HEK293 (cell line): ENCODE measurements at regions not wholly inside any gene's neighbourhood (a gene's known extent, or its start where the extent isn't known, plus 50 kb on each side); places are given as distances from the start of the nearest gene placed in this dataset.

ENCODE experiments used
- CTCF ChIA-PET: fragments of 350-600 bp; formaldehyde crosslinking; extraction: SDS; loops from one replicate; lab custom pipeline; 2021; ENCODE audit warnings: antibody characterized with exemption; lab: Yijun Ruan, JAX
- POLR2A ChIA-PET: fragments of 300-600 bp; formaldehyde crosslinking; extraction: SDS; loops from one replicate; lab custom pipeline; 2020; ENCODE audit warnings: antibody characterized with exemption, inconsistent platforms; lab: Yijun Ruan, JAX
- H3K27ac ChIP-seq: fragments of 200-500 bp; sonication (Bioruptor generic); 2 replicates; pipeline ENCODE4 v1.5.1; 2014; ENCODE audit warnings: low read depth, low read length, control low read depth, inconsistent platforms; ENCODE audit errors: extremely low read depth
- H3K36me3 ChIP-seq, 2 experiments: fragments of 200-500 bp in 1 of 2; sonication (Bioruptor generic) in 1 of 2; 1 replicate in 1 of 2; 2 replicates in 1 of 2; pipeline ENCODE4 v1.5.1; 2014 to 2017; ENCODE audit warnings: inconsistent platforms in 2 of 2, low read length in 2 of 2; ENCODE audit not compliant: control insufficient read depth in 2 of 2, insufficient read depth in 1 of 2
- H3K4me1 ChIP-seq: fragments of 200-500 bp; sonication (Bioruptor generic); 2 replicates; pipeline ENCODE4 v1.5.1; 2014; ENCODE audit warnings: mild to moderate bottlenecking, low read length, inconsistent platforms; ENCODE audit not compliant: control insufficient read depth, insufficient read depth
- H3K4me3 ChIP-seq: 2 replicates; pipeline ENCODE4 v1.5.1; 2011; ENCODE audit warnings: low read depth, mild to moderate bottlenecking, control low read depth, low read length, moderate library complexity
- H3K9me3 ChIP-seq: fragments of 200-500 bp; sonication (Bioruptor generic); 2 replicates; pipeline ENCODE4 v1.5.1; 2014; ENCODE audit warnings: low read depth, low read length, inconsistent platforms; ENCODE audit not compliant: control insufficient read depth, insufficient read depth
- GFI1B ChIP-seq: fragments of 450-650 bp; formaldehyde crosslinking; IDR thresholded peaks from 2 replicates; pipeline ENCODE4 v1.5.1; 2016; ENCODE audit warnings: missing biosample characterization, missing genetic modification characterization
- GLI2 ChIP-seq: fragments of 450-650 bp; formaldehyde crosslinking; IDR thresholded peaks from 2 replicates; pipeline ENCODE4; 2017; ENCODE audit warnings: missing biosample characterization, missing genetic modification characterization, low read depth, borderline replicate concordance
- GLI4 ChIP-seq: fragments of 450-650 bp; formaldehyde crosslinking; IDR thresholded peaks from 2 replicates; pipeline ENCODE4 v1.5.1; 2016; ENCODE audit warnings: missing biosample characterization, missing genetic modification characterization
- HOXC10 ChIP-seq: sonication (generic); formaldehyde crosslinking; IDR thresholded peaks from 2 replicates; pipeline ENCODE4 v1.8.1; 2023; ENCODE audit warnings: mild to moderate bottlenecking, missing genetic modification reagents
- KLF17 ChIP-seq: fragments of 450-650 bp; formaldehyde crosslinking; IDR thresholded peaks from 2 replicates; pipeline ENCODE4 v1.5.1; 2016; ENCODE audit warnings: missing biosample characterization, missing genetic modification characterization
- MEIS1 ChIP-seq: sonication (generic); formaldehyde crosslinking; IDR thresholded peaks from 2 replicates; pipeline ENCODE4 v1.8.1; 2022; ENCODE audit warnings: missing genetic modification reagents, mild to moderate bottlenecking, borderline replicate concordance
- OSR2 ChIP-seq: fragments of 450-650 bp; formaldehyde crosslinking; IDR thresholded peaks from 2 replicates; pipeline ENCODE4 v1.5.1; 2016; ENCODE audit warnings: missing biosample characterization, missing genetic modification characterization
- YY1 ChIP-seq: fragments of 450-650 bp; formaldehyde crosslinking; IDR thresholded peaks from 2 replicates; pipeline ENCODE4 v1.5.1; 2018; ENCODE audit warnings: missing biosample characterization, missing genetic modification characterization
- ZBTB17 ChIP-seq: fragments of 450-650 bp; formaldehyde crosslinking; IDR thresholded peaks from 2 replicates; pipeline ENCODE4 v1.5.1; 2016; ENCODE audit warnings: missing biosample characterization, missing genetic modification characterization
- ZBTB8A ChIP-seq: fragments of 450-650 bp; formaldehyde crosslinking; IDR thresholded peaks from 2 replicates; pipeline ENCODE4 v1.5.1; 2016; ENCODE audit warnings: missing biosample characterization, missing genetic modification characterization
- ZNF202 ChIP-seq: fragments of 450-650 bp; formaldehyde crosslinking; IDR thresholded peaks from 2 replicates; pipeline ENCODE4 v1.5.1; 2016; ENCODE audit warnings: missing biosample characterization, missing genetic modification characterization, borderline replicate concordance
- ZNF26 ChIP-seq: fragments of 450-650 bp; formaldehyde crosslinking; IDR thresholded peaks from 2 replicates; pipeline ENCODE4 v1.5.1; 2016; ENCODE audit warnings: missing biosample characterization, missing genetic modification characterization
- ZNF266 ChIP-seq: fragments of 450-650 bp; formaldehyde crosslinking; IDR thresholded peaks from 2 replicates; pipeline ENCODE4 v1.5.1; 2016; ENCODE audit warnings: missing biosample characterization, missing genetic modification characterization, low read depth
- ZNF324 ChIP-seq: fragments of 450-650 bp; formaldehyde crosslinking; IDR thresholded peaks from 2 replicates; pipeline ENCODE4 v1.5.1; 2016; ENCODE audit warnings: missing biosample characterization, missing genetic modification characterization
- ZNF335 ChIP-seq: fragments of 450-650 bp; formaldehyde crosslinking; conservative IDR thresholded peaks from 2 replicates; pipeline ENCODE4 v1.5.1; 2016; ENCODE audit warnings: missing biosample characterization, missing genetic modification characterization
- ZNF433 ChIP-seq: fragments of 450-650 bp; formaldehyde crosslinking; IDR thresholded peaks from 2 replicates; pipeline ENCODE4 v1.5.1; 2016; ENCODE audit warnings: missing biosample characterization, missing genetic modification characterization, low read depth
- ZNF514 ChIP-seq: fragments of 450-650 bp; formaldehyde crosslinking; IDR thresholded peaks from 2 replicates; pipeline ENCODE4 v1.5.1; 2016; ENCODE audit warnings: missing biosample characterization, missing genetic modification characterization
- ZNF548 ChIP-seq: fragments of 450-650 bp; formaldehyde crosslinking; IDR thresholded peaks from 2 replicates; pipeline ENCODE4 v1.5.1; 2016; ENCODE audit warnings: missing biosample characterization, missing genetic modification characterization
- ZNF558 ChIP-seq: fragments of 450-650 bp; formaldehyde crosslinking; IDR thresholded peaks from 2 replicates; pipeline ENCODE4 v1.5.1; 2016; ENCODE audit warnings: missing biosample characterization, missing genetic modification characterization
- ZNF560 ChIP-seq: fragments of 450-650 bp; formaldehyde crosslinking; IDR thresholded peaks from 2 replicates; pipeline ENCODE4 v1.5.1; 2017; ENCODE audit warnings: missing biosample characterization, missing genetic modification characterization, borderline replicate concordance
- ZNF580 ChIP-seq: fragments of 450-650 bp; formaldehyde crosslinking; IDR thresholded peaks from 2 replicates; pipeline ENCODE4 v1.5.1; 2016; ENCODE audit warnings: missing biosample characterization, missing genetic modification characterization
- ZNF600 ChIP-seq: fragments of 450-650 bp; formaldehyde crosslinking; IDR thresholded peaks from 2 replicates; pipeline ENCODE4 v1.5.1; 2016; ENCODE audit warnings: missing biosample characterization, missing genetic modification characterization
- ZNF701 ChIP-seq: fragments of 450-650 bp; formaldehyde crosslinking; IDR thresholded peaks from 2 replicates; pipeline ENCODE4 v1.5.1; 2016; ENCODE audit warnings: missing biosample characterization, missing genetic modification characterization
- ZNF707 ChIP-seq: fragments of 450-650 bp; formaldehyde crosslinking; IDR thresholded peaks from 2 replicates; pipeline ENCODE4 v1.5.1; 2016; ENCODE audit warnings: missing biosample characterization, missing genetic modification characterization
- ZNF768 ChIP-seq: fragments of 450-650 bp; formaldehyde crosslinking; IDR thresholded peaks from 2 replicates; pipeline ENCODE4 v1.5.1; 2018; ENCODE audit warnings: missing biosample characterization, mild to moderate bottlenecking, missing genetic modification characterization
- TF ChIP-seq, protein P1 (sequence below): fragments of 450-650 bp; formaldehyde crosslinking; IDR thresholded peaks from 2 replicates; pipeline ENCODE4; 2016; ENCODE audit warnings: missing biosample characterization, missing genetic modification characterization

GRCh38 chr1:90236493-90236892, 241.6 kb downstream of the ZNF326 start:
- POLR2A ChIA-PET = no interaction called here
- H3K9me3 ChIP-seq = no peaks in the 10 kb centered on the region
- no peak overlapping the region for H3K4me3 ChIP-seq
- no peaks in the 10 kb centered on the region for H3K36me3 ChIP-seq
- no peak overlapping the region for H3K27ac ChIP-seq
- TF ChIP-seq ZNF707 (tag by site-specific recombination) (no peak), ZNF26 (tag by site-specific recombination) (no peak), ZNF768 (tag by site-specific recombination) (no peak)
- no peaks in the 10 kb centered on the region for H3K4me1 ChIP-seq
- CTCF ChIA-PET = interaction anchor here (0.5 kb wide), 1 partner anchor 104 kb away, joined by 3 read pairs; no protein-coding TSS in a partner anchor

DNA sequence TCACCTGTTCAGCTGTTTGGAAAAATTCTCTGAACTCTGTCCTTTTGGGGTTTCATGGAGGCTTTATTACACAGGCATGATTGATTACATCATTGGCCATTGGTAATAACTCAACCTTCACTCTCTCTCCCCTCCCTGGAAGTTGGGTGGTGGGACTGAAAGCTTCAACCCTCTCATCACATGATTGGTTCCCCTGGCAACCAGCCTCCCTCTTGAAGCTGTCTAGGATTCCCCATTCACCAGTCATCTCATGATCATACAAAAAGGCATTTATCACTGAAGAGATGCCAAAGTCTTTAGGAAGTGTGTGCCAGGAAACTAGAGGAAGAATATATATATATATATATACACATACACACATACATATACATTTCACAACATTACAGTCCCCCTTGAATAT, 228.5 kb downstream of the ZNF326 start:
- no peak overlapping the region for H3K4me3 ChIP-seq
- ChIA-PET CTCF (no interaction called here), POLR2A (no interaction called here)
- TF ChIP-seq ZBTB17 (tag by site-specific recombination) = no peak
- TF ChIP-seq MEIS1 (CRISPR knock-in tag) = no peak
- TF ChIP-seq ZNF560 (tag by site-specific recombination) = no peak
- TF ChIP-seq ZNF768 (tag by site-specific recombination) = no peak
- TF ChIP-seq ZNF600 (tag by site-specific recombination) = no peak
- TF ChIP-seq ZNF324 (tag by site-specific recombination) = no peak
- no peak for TF ChIP-seq GLI2 (tag by site-specific recombination)
- no peak for TF ChIP-seq KLF17 (tag by site-specific recombination)
- TF ChIP-seq ZNF202 = no peak
- no peak for TF ChIP-seq ZNF433 (tag by site-specific recombination)
- H3K27ac ChIP-seq = no peak overlapping the region
- H3K36me3 ChIP-seq = no peaks in the 10 kb centered on the region
- no peaks in the 10 kb centered on the region for H3K9me3 ChIP-seq
- no peaks in the 10 kb centered on the region for H3K4me1 ChIP-seq

- Histone ChIP-seq H3K36me3 (no peaks in the 10 kb centered on the region), H3K9me3 (no peaks in the 10 kb centered on the region), H3K4me3 (no peak overlapping the region), H3K27ac (no peak overlapping the region), H3K4me1 (no peaks in the 10 kb centered on the region)
- POLR2A ChIA-PET = no interaction called here
- TF ChIP-seq HOXC10 (CRISPR knock-in tag) (no peak), ZNF514 (no peak), ZNF266 (tag by site-specific recombination) (no peak), ZNF548 (tag by site-specific recombination) (no peak), GLI2 (tag by site-specific recombination) (no peak), OSR2 (tag by site-specific recombination) (no peak), GLI4 (tag by site-specific recombination) (no peak), ZNF768 (tag by site-specific recombination) (no peak), YY1 (tag by site-specific recombination) (no peak), KLF17 (tag by site-specific recombination) (no peak), ZNF335 (no peak), ZNF580 (tag by site-specific recombination) (no peak), ZBTB8A (tag by site-specific recombination) (no peak), ZNF701 (no peak), ZNF558 (tag by site-specific recombination) (no peak), GFI1B (tag by site-specific recombination) (no peak)
- TF ChIP-seq, protein P1, sequence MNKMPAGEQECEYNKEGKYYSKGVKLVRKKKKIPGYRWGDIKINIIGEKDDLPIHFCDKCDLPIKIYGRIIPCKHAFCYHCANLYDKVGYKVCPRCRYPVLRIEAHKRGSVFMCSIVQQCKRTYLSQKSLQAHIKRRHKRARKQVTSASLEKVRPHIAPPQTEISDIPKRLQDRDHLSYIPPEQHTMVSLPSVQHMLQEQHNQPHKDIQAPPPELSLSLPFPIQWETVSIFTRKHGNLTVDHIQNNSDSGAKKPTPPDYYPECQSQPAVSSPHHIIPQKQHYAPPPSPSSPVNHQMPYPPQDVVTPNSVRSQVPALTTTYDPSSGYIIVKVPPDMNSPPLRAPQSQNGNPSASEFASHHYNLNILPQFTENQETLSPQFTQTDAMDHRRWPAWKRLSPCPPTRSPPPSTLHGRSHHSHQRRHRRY (tag by site-specific recombination) = no peak
- CTCF ChIA-PET = no interaction called here
Measured at GRCh38 chr1:90220941-90221693, 226.2 kb downstream of the ZNF326 start.
